ENCODE measurements at regions not wholly inside any gene's neighbourhood (a gene's known extent, or its start where the extent isn't known, plus 50 kb on each side); places are given as distances from the start of the nearest gene placed in this dataset.

- Histone ChIP-seq H2AFZ (ENCODE audit: low read depth, low read length) (no peak overlapping the region), H3K36me3 (ENCODE audit: control insufficient read depth, insufficient read depth, low read length) (no peaks in the 10 kb centered on the region), H3K9me1 (ENCODE audit: control insufficient read depth, insufficient read depth, low read length) (no peaks in the 10 kb centered on the region), H3K27ac (ENCODE audit: extremely low read depth, low read depth, low read length) (no peak overlapping the region), H3K27me3 (ENCODE audit: control insufficient read depth in 2 of 2, insufficient read depth in 2 of 2, low read length in 2 of 2) (no peaks in the 10 kb centered on the region), H3K9ac (ENCODE audit: insufficient read depth in 1 of 2, low read depth in 2 of 2, low read length in 2 of 2) (no peak overlapping the region), H3K4me3 (no peak overlapping the region), H3K9me3 (replicated peaks; ENCODE audit: control insufficient read depth, insufficient read depth, low read depth, low read length) (no peaks in the 10 kb centered on the region), H4K20me1 (replicated peaks; ENCODE audit: control insufficient read depth, insufficient read depth, low read length) (no peaks in the 10 kb centered on the region), H3K4me1 (replicated peaks in 1 of 2; ENCODE audit: control insufficient read depth in 2 of 2, insufficient read depth in 2 of 2, low read length in 2 of 2) (no peaks in the 10 kb centered on the region), H3K79me2 (ENCODE audit: control insufficient read depth, insufficient read depth, low read length) (no peaks in the 10 kb centered on the region), H3K4me2 (ENCODE audit: insufficient read depth, low read length) (no peak overlapping the region)
- ChIA-PET POLR2A (no interaction called here), CTCF (ENCODE audit: low intra/inter-chr PET ratio) (no interaction called here)
- intact Hi-C loops (cut with micrococcal nuclease) (no loop called here), in situ Hi-C loops (cut with MboI) (no loop called here)
- no peak for TF ChIP-seq ETS1 (conservative IDR thresholded peaks at IDR 0.05; ENCODE audit: control insufficient read depth, low read depth, low read length)
- no peak for TF ChIP-seq PRPF4 (IDR thresholded peaks at IDR 0.05; ENCODE audit: insufficient read depth, low read depth, low read length, poor library complexity, severe bottlenecking)
- TF ChIP-seq ZNF146 (CRISPR knock-in tag; IDR thresholded peaks at IDR 0.05; ENCODE audit: unreplicated experiment) = no peak
- TF ChIP-seq ZNF778 (CRISPR knock-in tag; IDR thresholded peaks at IDR 0.05) = no peak
- FAIRE-seq (no peak), DNase-seq (ENCODE audit: extremely low read depth in 1 of 4, low spot score in 3 of 4) (no peak), ATAC-seq (no peak)
- BruUV-seq (replicated peaks) = no TSS peak
- WGBS (ENCODE audit: insufficient coverage, low coverage, missing lambda C conversion rate) = 18% methylated on average over 2 of the region's 3 CpGs
These were observed 212.4 kb upstream of the C11orf87 start for GRCh38 chr11:109209572-109209971.

GRCh38 chr11:109221190-109221589 is 200.8 kb upstream of the C11orf87 start:
- ChIA-PET POLR2A (no interaction called here), CTCF (ENCODE audit: low intra/inter-chr PET ratio) (no interaction called here)
- Histone ChIP-seq H3K4me3 (no peak overlapping the region), H3K27ac (ENCODE audit: extremely low read depth, low read depth, low read length) (no peak overlapping the region), H2AFZ (ENCODE audit: low read depth, low read length) (no peak overlapping the region), H3K79me2 (ENCODE audit: control insufficient read depth, insufficient read depth, low read length) (no peaks in the 10 kb centered on the region), H3K4me2 (ENCODE audit: insufficient read depth, low read length) (no peak overlapping the region), H3K27me3 (ENCODE audit: control insufficient read depth in 2 of 2, insufficient read depth in 2 of 2, low read length in 2 of 2) (no peaks in the 10 kb centered on the region), H3K9me1 (ENCODE audit: control insufficient read depth, insufficient read depth, low read length) (no peaks in the 10 kb centered on the region), H3K4me1 (replicated peaks in 1 of 2; ENCODE audit: control insufficient read depth in 2 of 2, insufficient read depth in 2 of 2, low read length in 2 of 2) (no peaks in the 10 kb centered on the region), H3K9me3 (replicated peaks; ENCODE audit: control insufficient read depth, insufficient read depth, low read depth, low read length) (no peaks in the 10 kb centered on the region), H4K20me1 (replicated peaks; ENCODE audit: control insufficient read depth, insufficient read depth, low read length) (no peaks in the 10 kb centered on the region), H3K9ac (ENCODE audit: insufficient read depth in 1 of 2, low read depth in 2 of 2, low read length in 2 of 2) (no peak overlapping the region), H3K36me3 (ENCODE audit: control insufficient read depth, insufficient read depth, low read length) (no peaks in the 10 kb centered on the region)
- FAIRE-seq (no peak), DNase-seq (ENCODE audit: extremely low read depth in 1 of 4, low spot score in 3 of 4) (no peak), ATAC-seq (no peak)
- BruUV-seq (replicated peaks) = no TSS peak
- 0% methylated on average over 4 of the region's 5 CpGs for WGBS (ENCODE audit: insufficient coverage, low coverage, missing lambda C conversion rate)
- TF ChIP-seq RUNX1 (IDR thresholded peaks at IDR 0.05; ENCODE audit: low read depth) (no peak), NFE2L1 (tag; IDR thresholded peaks at IDR 0.05; ENCODE audit: borderline replicate concordance, low read depth) (no peak)
- in situ Hi-C loops (cut with MboI) = no loop called here
- intact Hi-C loops (cut with micrococcal nuclease) = no loop called here
